ENCODE measurements at regions not wholly inside any gene's neighbourhood (a gene's known extent, or its start where the extent isn't known, plus 50 kb on each side); places are given as distances from the start of the nearest gene placed in this dataset.

DNA sequence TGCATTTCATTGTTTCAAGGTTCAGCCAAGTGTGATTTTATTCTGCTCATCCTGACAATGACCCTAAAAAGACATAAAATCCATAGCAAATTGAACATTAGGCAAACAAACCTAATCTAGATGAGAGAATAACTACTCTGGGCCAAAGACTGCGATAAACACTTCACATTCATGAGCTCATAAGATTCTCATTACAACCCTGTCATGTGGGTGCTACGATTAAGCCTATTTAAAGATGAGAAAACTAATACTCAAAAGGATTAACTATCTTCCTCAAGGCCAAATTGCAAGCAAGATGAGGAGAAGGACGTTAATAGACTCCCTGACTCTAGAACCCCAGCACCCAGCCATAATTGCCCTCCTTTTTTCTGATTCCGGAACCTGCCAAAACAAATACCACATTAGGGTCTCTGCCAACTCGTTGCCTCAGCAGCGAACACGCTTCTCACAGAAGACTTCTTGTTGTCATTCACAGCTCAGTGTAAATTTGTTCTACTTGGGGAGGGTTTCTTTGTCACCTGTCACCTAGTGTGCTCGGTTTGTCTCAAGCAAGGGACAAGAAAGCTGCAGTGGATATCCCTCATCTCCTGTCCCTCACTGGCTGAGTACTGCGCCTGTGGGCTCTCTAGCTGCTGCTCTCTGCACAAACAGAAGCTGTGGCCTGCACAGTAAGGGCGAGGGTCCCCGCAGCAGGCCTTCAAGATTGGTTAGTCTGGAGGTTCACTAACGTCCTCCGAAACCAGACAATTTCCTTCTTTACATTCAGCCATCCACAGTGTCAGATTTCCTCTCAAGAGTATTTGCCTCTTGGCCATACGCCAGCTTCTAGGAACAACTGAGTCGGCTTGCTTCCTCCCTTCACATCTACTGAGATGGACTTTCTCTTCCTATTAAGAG, 200.0 kb upstream of the UBE2E2 start:
- TF ChIP-seq POLR2A (IDR thresholded peaks at IDR 0.05; ENCODE audit: low read depth, low read length) (no peak), TAF1 (IDR thresholded peaks at IDR 0.05; ENCODE audit: low read depth, low read length) (no peak)

Data from GM12891 (cell line).